NCI-H1105 (cell line): ENCODE measurements at regions not wholly inside any gene's neighbourhood (a gene's known extent, or its start where the extent isn't known, plus 50 kb on each side); places are given as distances from the start of the nearest gene placed in this dataset.
A peak's percentile ranks its signal among the peaks of the same experiment; 100 is the strongest.

ENCODE experiments used
- DNase-seq: peaks from one replicate; lab custom pipeline; 2025; lab: John Stamatoyannopoulos, UW

DNA sequence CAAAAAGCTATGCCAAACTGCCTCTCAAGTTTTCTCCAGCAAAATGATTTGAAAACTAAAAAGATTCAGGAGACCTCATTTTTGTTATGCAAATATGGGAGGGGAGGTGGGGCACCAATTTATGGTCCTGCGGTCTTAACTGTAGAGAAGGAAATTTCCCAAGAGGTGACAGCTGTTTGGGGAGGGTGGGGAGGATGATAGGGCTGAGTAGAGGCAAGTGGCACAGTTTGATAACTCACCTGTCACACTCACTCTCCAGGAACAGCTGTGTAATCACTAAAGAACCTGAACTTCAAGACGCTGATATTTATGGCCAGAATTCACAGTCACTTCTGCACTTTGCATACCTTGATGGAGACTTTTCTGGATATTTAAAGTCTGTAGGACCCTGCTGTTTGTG is 232.9 kb upstream of the STARD13 start:
- no peak for DNase-seq

DNA sequence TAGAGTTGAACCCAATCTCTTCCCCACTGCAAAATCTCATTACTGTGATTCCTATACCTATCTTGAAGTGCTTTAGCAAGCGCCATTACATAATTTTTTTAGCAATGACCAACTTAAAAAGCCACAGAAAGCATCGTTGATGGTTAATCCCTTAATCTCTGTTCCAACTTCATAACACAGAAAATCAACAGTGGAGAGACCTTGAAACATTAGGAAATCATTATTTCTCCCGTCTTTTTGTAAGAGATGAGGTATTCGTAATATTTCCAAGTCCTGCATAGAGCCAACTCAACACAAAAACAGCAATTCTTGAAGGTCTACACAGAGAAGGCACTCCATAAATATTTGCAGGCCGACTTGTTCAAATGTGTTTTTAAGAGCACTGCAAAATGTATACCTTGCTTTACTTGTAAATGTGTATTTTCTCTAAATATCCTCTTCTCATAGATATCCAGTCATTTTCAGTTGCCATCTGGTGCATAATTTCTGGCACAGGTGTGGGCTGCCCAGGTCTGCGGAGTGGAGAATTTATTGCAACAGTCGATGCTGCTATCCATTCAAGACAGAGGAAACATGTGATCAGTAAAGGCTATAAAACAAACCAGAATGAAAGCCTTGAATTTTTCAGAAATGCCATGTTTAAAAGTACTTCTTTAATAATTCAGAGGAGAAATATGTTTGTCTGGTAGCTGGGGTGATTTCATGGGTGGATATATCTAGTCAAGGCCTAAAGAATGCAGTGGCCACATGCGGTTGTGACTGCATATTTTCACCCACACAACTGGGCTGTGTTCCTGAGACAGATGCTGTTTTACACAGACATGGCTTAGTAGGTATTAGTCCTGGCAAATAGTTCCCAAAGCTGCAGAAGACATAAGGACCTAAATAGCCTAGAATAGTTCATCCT is 234.3 kb upstream of the STARD13 start:
- no peak for DNase-seq

DNA sequence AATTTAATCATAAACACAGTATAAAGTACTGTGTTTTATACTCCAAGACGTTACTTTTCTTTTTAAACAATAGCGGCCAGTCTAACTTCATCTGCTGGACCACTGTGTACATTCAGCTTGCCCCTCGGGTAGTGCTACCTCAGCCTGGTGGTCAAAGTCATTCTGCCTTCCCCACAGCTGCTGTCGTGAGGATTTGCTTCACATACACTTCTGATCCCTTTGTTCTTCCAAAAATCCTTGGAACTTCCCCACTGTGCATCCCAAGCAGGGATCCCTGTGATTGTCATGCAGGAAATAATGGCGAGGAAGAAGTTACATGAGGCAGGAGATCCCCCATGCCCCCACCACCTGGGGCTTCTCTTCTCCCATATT is 234.9 kb upstream of the STARD13 start:
- no peak for DNase-seq

DNA sequence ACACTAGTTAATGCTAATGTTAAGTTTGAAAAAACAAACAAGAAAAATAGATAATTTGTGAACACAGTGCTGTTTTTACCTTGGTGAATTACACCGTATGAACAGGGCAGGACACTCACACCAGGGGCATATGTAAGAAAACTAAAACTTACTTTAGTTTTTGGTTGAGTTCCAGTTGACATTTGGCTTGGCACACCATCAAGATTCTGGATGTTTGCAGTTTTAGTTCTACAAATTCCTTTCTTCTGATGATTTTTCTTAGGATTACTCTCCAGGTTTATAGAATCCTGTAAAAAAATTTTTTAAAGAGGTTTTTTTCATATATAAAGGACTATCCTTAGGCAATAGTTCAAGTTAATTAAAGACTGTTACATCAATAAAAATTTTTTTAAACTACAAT is 238.5 kb upstream of the STARD13 start:
- no peak for DNase-seq

DNA sequence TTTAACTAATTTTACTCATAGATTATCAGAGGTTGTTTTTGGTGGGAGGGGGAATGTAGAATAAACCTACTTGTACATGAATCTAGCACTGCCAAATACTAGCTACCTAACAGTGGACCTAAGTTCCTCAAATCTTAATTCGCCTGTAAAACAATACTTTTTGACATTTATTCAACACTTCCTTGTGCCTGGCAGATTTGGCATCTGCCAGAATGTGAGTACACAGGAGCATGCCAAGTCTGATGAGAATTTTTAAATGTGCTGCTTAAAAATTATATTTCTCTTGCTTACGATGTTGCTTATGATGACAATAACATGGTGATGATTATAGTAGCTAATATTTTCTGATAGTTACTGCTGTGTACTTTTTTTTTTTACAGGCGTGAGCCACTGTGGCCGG is 240.2 kb upstream of the STARD13 start:
- DNase-seq: no peak

DNA sequence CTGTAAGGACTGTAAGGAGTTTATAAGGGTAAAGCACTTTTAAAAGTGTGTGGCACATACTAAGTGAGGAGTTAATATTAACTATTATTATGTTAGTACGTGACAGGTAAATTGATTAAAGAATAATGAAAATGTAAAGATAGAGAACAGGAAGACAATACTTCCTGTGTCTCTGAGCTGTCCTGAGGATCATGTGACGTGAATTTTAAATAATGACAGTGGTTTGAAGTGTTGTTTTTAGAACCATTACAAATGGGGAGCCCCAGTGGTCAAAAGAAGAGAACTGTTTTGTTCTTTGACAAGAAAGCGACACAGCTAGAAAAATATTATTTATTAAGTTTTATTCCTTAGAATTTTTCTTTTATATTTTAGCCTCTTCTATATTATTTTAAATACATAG is 241.2 kb upstream of the STARD13 start:
- DNase-seq: no peak

DNA sequence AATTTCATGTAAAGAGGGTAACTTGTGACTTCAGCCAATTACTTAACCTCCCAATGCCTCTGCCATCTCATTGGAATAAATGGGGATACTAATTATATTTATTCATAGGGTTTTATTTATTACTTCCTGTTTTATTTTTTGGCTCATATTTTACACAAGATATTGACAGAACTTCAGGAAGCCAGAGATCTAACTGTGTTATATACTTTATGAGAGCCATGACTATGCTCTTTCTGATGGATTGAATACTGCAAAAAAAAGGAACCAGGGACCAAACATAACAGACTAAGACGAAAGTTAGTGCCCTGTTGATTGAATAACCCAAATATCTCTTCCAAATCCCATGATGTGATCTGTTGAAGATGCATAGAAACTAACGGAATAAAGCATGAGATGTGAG is 243.3 kb upstream of the STARD13 start:
- DNase-seq: no peak

DNA sequence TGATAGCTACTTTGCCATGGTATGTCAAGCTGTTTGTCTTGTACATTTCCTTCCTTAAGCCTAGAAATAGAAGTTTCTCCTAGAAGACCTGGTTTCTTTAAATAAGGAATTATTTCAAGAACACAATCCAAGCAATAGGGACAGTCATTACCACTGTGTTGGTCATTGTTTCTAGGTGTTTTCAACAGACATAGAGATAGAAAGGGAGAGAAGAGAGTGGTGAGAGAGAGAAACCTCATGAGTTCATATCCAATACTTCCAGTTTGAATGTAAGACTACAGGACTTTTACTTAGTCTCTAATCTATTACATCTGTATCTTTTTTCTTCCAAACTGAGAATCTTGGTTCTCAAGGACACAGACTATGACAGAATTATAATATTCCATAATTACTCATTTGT is 245.9 kb upstream of the STARD13 start:
- DNase-seq: no peak

DNA sequence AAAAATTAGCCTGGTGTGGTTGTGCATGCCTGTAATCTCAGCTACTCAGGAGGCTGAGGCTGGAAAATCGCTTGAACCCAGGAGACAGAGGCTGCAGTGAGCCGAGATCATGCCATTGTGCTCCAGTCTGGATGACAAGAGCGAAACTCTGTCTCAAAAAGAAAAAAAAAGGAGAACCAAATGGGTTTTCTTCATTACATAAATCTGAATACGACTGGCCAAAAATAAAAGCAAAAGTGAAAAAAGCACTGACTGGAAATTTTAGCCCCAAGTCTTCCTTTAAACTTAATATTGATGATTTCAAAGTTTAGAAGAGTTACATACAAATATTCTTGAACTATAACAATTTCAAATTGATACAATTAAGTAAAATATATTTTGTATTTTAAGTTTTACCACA is 249.5 kb upstream of the STARD13 start:
- no peak for DNase-seq

DNA sequence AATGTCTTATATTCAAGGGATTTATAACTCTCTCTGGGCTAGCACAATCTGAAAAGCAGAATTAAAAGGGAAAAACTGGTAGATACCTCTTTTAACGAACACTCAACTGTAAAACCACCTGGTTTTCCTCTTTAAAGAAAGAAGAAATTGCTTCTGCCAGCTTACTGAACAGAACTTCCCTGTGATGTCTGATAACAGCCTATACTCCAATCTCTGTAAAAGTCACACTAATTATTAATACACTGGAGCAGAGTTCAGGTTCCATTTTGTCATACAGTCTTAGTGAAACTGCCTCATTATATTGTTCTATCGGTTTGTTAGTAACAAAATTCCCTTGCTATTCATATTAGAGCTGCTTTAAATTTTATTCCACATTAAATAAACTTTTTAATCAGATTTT is 251.0 kb upstream of the STARD13 start:
- no peak for DNase-seq

DNA sequence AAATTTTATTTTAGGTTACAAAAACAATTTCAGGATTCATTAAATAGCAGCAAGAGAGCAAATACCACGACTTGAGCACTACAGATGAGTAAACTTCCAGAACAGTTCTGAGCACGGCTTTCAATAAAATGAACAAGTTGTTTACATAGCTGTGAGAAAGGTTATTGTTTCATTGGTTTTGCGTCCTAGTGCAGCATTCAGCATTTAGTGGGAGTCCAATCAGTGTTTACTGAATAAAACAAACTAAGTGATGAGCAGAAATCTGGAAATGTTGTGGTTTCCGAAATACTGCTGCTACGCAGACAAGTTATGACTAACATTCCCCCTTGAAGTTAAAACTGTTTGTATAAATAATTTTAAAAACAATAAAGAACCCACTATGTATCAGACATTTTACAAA is 251.5 kb upstream of the STARD13 start:
- no peak for DNase-seq

DNA sequence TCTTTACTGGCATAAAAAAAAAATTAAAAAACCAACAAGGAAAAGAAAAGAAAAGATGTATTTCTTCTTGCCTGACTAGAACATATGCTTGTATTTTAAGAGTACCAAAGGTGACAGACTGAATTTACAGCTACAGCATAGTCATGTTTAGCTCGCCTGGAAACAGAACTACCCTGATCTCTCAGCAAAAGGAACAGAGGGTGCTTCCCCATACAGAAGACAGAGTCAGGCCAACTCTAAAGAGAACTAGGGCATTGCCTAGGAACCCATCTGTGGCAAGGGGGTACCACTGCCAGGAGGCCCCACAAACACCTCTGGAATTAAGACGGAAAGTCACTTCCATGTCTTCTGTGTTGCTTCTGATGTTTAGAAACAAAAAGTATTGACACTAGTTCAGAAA is 252.1 kb upstream of the STARD13 start:
- DNase-seq: no peak

DNA sequence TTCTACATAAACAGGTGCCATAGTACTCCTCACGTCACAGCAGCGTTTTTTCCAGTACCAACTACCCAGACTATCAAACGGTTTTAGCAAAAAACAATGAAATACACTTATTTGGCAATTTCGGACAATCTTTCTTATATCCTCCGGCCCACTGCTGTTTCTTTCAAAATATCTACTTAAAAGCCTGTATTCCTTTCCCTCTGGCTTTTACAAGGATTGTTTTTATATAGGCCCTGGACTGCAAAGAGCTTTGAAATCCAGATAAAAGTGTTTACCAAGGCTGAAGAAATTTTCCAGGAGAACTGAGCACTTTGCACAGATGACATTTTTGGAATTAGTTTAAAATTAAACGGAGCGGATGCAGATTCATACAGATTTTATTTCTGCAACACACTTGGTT is 255.9 kb upstream of the STARD13 start:
- no peak for DNase-seq

DNA sequence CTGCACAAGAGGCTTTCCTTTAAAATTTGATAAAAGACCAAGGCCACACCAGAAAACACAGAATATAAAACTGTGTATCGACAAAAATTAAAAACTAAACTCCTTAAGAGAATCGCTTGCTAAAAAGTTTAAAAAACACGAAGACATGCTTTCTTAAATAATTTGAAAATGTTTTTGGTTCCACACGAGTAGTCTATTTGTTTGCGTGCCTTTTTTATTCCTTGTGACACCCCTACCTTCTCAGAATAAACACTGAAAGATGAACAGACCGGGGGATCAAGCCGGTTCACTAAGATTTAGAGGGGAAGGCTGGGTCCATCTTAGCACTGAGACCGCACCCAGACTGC is 256.4 kb upstream of the STARD13 start:
- DNase-seq: no peak

DNA sequence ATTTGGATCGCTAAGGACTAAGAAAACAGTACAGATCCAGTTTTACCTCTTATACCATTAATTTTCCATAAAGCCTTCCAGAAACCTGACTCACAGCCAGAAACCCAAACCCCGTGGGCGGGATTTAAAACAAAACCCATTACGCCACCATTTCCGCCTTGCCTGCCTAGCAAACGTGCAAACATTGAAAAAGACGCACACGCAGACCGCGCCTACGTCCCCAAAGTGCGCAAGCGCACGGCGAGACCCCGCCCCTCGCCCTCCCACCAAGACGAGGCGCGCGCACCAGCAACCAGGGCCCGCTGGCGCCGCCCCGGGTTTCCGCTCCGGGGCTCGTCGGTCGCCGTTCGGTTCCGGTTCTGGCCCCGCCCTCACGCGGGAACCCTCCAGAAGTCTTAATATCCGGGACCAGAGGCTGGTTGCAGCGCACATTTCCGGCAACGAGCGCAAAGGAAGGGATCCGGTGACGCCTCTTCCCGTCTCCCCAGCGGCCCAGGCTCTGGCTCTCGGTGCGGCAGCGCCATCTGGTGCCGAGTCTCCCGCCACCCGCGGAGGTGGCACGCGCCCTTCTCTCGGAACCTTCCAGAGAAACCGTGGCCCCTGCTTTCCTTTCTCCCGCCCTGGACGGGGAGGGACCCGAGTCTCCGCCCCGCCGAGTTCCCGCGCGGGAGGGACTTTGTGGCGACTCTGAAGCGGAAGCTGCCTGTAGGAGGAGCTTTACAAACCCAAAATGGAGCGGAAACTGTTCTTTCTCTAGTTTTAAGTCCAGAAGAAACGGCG is 256.9 kb upstream of the STARD13 start:
- peak; percentile 96 for DNase-seq

DNA sequence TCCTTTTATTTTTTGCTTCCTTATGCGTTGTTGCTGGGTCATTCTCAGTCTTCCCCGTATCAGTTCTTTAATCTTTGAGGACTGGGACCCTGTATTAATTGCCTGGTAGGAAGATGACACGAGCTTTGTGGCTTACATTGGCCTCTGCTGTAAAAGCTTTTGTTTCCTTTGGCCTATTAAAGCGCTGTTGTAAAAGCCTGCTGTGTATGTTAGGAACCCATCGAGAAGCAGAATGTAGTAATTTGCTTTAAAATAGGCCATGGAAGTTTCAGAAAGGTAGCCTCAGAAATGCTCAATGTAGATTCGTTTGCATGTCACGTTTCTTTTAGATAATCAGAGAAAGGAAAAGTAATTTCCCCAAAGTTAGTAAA is 257.5 kb upstream of the STARD13 start:
- no peak for DNase-seq

DNA sequence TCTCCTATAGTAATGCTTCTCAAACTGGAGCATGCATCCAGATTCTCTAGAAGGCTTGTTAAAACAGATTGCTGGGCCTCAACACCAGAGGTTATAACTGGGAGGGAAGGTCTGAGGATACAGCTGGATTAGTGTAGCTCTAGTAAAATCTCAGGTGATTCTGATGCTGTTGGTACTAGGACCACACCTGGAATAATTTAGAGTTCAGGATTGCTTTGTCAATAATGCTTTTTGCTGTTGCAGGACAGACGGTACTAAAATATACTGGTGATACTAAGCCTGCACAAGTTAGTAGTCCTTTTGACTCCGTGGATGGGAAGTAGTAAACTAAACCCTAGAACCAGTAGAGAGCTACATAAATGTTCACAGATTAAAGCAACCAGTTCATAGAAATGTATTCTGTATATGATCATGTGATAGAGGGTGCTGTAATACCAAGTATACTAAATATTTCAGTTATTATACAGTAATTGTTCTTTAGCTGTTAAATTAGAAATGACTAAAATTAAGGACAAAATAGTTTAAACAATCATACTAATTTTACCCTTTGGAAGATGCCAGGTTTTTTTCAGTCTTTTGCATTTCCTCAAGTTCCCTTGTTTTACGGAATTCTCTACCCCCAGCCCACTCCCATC is 258.2 kb upstream of the STARD13 start:
- DNase-seq: no peak

DNA sequence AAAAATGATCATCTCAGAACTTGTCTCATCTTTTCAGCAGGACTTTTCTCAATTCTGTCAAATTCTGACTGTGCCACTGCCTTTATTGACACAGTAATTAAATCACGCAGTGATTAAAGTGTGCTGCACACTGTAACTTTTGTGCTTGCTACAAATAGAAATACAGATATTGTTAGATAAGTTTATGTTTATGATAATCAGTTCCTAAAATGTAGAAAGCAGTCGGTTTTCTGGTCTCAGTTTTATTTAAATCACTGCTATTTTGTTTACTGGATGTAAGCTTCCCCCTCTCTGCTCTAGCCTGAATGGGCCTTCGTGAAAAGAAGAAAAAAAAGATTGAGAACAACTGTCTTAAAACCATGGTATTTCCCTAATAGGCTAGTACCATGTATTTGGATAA is 258.8 kb upstream of the STARD13 start:
- DNase-seq: no peak

DNA sequence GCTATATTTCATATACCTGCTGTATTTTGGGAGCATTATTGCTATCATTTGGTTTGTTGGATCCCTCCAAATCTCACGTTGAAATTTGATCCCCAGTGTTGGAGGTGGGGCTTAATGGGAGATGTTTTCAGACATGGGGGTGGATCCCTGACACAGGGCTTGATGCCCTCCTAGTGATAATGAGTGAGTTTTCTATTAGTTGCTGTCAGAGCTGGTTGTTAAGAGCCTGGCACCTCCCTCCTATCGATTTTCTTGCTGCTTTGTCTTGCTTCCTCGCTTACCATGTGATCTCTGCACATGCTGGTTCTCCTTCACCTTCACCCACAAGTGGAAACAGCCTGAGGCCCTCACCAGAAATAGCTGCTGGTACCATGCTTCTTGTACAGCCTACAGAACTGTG is 259.9 kb upstream of the STARD13 start:
- DNase-seq: no peak

DNA sequence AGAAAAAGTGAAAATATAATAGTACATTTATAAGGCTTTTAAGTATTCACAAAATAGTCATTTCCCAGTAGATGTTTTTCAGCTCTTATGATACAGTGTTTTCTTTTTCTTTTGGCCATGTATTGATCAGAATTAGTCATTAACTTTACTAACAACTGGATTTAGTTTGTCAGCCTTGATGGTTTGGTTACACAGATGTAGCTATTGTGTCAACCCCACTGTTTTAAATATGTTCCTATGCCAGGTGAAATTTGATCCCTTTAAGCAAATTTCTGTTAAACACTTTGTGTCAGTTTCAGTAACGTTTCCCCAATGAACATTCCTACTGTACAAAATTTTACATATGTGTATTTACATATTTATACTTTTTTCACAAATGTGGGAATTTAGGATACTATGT is 261.5 kb upstream of the STARD13 start:
- DNase-seq: no peak

DNA sequence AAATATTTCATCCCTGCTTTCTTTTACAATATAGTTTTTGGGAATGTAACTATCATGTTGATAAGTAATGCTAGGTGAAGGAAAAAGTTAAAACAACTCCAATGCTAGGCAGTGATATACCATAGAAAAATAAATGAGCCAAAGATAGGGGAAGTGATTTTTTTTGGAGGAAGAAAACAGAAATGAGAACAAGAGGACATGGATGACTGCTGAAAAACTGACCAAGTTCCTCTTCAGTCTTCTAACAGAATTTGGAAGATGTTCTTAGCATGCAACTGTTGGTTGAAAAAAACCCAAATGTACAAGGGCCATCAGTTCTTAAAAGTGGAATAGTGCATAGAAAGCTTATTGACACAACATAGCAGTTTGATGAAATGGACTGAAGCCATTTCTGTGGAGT is 262.5 kb upstream of the STARD13 start:
- DNase-seq: no peak

DNA sequence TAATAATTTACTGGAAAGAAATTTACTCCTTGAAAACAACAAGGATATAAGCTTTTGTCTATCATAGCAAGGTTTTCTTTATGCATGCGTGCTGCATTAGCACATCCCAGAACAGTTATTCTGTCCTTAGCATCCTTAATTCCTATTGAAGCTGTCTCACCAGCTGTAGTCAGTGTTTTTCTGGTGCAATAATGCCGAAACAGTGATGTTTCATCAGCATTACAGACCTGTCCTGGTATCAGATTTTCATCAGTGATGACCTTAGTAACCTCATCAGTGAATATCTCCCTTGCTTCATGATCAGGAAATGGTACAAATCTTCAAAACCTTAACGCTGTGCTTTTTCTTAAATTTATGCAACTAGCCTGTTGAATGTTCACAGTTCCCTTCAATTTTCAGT is 264.7 kb upstream of the STARD13 start:
- no peak for DNase-seq

DNA sequence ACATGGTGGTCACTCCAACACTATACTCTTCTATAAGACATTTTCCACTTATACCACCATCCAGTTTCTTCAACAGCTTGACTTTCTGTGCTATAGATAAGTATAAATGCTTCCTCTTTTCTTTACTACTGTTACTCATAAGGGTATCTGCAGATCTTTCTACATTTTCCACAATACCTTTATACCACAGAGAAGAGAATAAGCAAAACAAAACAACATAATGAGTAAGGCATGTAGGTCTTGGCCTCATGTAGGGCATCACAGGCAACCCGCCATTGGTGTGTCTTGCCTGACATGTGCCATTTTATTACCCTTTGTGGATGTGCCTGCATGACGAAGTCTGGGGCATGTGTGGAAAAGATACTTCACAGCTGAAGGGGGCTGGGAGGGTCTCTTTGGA is 265.3 kb upstream of the STARD13 start:
- no peak for DNase-seq
